Activated CD4-positive, alpha-beta T cell treated with anti-CD3 and anti-CD28 coated beads, Interleukin-10, Interleukin-2, amounts not matched to agents 100 ng/mL and 50 ng/mL, durations not matched to agents 16 hours and 8 hours (primary cell): ENCODE measurements at regions not wholly inside any gene's neighbourhood (a gene's known extent, or its start where the extent isn't known, plus 50 kb on each side); places are given as distances from the start of the nearest gene placed in this dataset.

ENCODE experiments used
- DNase-seq: peaks from one replicate; pipeline ENCODE4 v3.0.0-alpha.2; 2020

DNA sequence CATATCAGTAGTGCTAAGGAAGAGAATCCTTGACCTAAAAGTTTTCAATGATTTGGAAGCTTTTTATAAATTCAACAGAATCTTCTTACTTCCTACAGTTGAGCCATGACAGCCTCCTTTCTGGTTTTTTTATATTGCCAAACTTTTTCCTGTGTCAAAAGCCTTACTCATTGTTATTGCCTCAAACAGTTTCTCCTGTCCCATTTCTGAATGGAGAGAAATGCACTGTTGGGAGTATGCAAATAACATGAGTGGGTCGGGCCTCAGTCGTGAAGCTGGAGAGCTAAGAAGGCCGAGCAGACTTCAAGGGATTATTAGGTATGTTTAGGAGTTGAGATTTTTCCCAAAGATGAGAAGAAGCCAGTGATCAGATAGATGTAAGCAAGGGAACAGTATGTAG lies 766.4 kb upstream of the KLHL1 start:
- DNase-seq = no peak

DNA sequence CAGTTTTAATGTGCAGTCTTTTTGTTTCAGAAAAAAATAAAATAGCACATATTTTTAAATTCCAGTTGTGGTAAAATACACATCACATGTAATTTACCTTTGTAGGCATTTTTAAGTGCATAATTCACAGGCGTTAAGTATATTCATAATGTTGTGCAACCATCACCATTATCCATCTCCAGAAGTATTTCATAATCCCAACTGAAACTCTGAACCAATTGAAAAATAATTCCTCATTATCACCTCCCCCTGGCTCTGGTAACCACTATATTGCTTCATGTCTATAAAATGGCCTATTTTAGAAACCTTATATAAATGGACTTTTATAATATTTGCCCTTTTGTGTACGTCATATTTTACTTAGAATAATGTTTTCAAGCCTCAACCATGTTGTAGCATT lies 756.5 kb upstream of the KLHL1 start:
- no peak for DNase-seq

DNA sequence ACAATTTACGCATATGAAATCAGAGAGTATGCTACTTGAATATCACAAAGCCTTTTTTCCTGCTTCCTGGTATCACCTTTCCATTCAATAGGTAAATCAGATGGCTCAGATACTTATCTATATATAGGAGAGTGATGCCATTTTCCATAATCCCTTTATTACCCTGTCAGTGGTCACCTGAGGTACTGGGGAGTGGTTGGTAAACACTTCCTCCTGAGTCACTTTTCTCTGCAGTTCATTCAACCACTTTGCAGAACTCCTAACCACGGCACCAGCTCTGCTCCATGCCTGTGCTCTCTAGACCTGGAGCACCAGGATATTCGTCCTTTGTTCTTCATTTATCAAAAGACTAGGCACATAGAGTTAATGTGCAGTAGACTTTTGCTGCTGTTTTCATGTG lies 748.5 kb upstream of the KLHL1 start:
- no peak for DNase-seq

DNA sequence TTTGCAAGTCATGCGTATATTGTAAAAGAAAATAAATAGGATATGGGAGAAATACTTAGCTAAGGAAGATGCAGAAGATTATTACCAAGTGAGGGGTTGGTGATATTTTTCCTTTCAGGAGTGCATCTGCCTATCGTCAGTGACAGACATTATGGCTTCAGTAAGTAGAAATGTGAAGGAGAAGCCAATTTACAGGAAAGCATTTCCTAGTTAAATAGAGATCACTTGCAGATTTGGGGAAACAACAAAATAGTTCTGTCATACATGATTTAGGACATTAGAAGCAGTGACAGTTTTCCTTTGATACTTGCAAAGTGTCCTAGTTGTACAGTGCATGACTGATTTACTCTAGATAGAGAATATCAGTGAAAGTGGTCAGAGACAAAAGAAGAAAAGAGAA lies 747.8 kb upstream of the KLHL1 start:
- no peak for DNase-seq

DNA sequence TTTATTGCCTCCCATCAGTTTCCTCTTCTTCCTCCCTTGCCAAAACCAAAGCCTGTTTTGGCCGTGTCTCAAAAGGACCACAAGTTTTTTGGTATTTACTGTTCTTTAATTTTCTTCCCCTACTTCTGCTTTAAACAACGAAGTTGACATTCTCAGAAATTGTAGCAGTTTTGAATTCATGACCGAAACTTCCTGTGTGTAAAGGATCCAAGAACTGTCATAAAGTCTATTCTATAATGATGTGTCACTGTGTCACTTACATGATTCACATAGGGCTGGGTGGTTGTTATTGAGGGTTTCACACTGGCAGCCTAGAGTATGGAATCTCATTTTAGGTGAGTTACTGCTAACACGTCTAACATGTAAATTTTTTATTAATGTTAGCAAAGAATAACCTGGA lies 741.0 kb upstream of the KLHL1 start:
- DNase-seq = peak; percentile 31

DNA sequence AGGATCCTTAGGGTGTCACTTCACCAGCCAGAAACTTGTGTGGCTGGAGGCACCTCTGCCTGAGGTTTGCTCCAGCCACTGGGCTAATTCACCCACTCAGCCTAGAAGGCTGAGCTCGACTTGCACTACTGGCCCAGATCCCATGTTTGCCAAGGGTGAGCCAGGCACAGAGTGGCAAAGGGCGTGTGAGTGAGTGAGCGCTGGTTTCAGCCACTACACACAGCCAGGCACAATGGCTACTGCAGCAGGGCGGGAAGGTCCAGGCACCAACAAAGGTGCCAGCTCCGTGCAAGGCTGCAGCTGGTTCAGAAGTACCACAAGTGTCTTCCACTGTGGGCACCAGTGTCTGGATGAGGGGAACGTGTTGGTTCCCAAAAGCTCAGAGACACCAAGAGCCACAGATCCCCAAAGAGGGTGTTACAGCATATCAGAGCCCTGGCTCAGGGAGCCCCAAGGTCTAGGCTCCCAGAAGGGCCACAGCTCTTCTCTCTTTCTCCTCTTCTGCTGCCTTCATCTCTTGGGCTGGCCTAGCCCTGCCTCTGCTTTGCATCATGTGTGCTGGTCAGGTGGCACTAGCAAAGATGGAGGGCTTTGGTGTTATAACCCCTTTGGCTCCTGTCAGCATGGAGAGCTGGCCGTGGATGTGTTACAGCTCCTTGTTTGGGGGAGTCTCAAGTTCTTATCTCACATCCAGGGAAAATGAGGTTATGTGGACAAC lies 736.3 kb upstream of the KLHL1 start:
- no peak for DNase-seq

DNA sequence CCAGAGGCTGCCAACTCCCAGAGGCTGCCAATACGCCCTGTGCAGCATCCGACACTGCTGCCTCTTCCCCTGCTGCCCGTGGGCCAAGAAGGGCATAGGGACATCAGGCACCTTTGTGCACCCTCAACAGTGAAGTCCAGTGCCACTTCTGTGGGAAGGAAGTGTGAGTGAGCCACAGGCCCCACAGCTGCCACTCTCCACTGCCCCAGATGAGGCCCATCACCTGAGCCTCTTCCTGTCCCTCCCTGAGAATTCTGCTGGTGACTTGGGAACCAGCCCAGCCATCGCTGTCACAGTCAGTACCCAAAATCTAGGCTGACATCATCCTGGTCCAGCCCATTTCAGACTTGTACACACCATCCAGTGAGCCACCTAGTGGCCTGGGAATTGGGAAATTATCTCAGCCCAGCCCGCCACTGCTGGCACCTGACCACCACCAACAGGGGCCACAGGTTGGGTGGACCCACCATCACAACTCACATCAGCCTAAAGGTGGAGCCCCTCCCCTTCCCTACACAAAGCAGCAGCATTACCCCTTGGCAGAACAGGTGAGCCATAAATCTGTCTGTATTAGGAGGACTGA lies 733.9 kb upstream of the KLHL1 start:
- no peak for DNase-seq

DNA sequence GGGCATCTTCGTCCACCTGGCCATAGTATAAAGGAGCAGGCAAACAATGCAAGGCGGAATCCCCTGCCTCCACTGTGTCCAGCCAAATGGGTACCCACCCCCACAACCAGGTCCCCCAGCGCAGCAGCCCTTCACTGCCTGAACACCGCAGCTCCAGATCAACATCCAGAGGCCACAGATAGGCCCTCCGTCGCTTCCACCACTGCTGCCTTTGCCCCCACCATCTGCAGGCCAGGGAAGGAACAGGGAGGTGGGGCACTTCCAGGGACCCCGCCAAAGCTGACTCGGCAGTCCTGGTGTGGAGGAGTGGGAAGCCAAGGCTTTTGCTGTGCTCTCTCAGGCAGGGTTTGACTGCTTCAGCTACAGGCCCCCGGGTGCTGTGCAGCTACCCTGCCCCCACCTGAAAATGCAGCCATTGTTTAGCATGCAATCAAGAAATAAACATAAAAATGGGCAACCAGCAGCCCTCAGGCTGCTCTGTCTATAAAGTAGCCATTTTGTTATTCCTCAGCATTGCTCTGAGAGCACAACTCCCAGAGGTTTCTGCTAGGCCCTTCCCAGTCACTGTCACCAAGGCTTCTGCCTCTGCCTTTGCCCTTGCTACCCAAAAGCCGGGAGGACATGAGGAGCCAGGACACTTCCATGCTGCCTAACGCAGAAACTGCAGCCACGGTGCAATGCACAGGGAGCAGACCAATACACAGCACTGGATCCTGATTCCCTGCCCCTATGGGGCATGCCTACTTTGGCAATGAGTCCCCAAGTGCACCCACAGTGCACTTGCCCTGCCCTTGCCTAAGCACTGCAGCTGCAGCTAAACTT lies 733.2 kb upstream of the KLHL1 start:
- no peak for DNase-seq

DNA sequence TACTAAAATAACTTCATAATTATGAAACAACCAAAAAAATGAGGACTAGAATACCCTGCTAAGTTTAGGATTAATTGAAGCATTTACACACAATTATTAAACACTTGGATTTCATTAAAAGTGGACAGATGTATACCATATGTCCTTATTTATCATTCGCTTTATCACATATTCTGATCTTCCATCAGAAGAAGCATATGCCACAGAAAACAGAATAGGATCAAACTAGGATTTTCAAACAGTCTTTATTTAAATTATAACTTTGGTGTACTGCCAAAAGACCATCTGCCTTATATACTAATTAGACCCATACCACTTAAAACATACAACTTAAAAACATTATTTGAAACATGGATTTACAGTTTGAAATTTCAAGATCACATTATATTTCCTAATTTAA lies 727.1 kb upstream of the KLHL1 start:
- no peak for DNase-seq

DNA sequence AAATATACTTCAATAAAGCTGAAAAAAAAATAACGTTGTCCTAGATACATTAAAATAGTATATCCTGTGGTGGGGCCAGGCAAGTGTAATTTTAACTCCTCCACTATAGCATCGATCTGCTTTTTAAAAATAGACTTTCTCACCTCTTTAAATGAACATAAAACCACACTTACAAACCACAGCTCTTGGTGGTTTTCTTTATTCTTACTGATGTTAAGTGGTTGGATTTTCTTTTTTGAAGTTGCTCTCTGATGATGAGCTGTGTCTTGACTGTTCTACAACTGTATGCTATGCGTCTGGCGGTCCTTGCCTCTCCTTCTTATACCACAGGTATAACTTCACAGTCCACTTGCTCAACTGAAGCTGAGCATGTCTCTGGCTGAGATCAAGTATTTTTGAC lies 721.5 kb upstream of the KLHL1 start:
- no peak for DNase-seq

DNA sequence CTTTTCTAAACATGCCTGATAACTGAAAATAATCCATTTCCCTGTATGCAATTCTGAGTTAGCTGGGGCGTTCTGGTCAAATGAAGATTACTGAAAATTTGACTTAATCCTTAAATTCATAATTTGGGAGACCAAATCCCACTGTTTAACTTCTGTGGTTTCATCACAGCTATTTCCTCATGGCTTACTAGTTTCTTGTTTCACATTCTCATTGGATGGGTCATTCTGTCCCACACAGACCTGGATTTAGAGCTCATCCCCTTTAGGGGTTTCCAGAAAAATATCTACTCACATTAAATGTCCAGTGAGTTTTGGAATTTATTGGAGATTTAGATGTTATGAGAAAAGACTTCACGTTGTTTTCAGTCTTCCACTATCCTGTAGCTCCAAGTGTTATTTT lies 709.3 kb upstream of the KLHL1 start:
- no peak for DNase-seq

DNA sequence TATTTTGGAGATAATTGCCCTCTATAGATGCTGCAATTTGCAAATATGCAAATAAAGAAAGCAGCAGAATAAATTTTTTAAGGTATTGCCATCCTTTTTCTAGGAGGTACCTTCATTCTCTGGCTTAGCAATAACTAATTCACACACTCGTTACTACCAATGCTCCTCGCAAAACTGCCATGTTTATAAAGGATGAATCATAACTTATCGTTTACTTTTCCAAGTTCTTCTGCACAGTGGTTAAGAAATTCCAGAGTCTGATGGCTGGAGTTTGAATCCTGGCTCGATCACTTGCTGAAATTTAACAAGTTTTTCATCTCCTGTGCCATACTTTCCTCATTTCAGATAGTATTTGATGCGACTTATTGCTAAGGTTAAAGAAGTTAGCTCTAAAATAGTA lies 708.6 kb upstream of the KLHL1 start:
- DNase-seq = no peak

DNA sequence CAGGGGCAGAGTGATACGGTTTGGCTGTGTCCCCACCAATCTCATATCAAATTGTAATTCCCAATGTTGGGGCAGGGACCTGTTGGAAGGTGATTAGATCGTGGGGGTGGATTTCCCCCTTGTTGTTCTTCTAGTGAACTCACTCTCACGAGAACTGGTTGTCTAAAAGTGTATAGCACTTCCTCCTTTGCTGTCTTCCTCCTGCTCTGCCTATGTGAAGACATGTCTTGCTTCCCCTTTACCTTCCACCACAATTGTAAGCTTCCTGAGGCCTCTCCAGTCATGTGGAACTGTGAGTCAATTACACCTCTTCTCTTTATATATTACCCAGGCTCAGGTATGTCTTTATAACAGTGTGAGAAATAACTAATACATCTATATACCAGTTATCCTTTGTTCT lies 706.4 kb upstream of the KLHL1 start:
- DNase-seq = no peak

DNA sequence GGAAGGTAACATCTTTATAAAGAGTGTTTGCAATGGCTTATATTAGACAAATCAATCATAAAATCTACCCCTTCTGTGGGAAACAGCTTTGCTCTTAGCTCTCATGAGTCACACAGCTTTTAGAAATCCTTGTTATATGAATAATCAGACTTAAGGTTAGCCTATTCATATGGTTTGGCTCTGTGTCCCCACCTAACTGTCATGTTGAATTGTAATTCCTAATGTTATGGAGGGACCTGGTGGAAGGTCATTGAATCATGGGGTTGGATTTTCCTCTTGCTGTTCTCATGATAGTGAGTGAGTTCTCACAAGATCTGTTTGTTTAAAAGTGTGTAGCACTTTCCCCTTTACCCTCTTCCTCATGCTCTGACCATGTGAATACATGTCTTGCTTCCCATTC lies 704.2 kb upstream of the KLHL1 start:
- DNase-seq = no peak

DNA sequence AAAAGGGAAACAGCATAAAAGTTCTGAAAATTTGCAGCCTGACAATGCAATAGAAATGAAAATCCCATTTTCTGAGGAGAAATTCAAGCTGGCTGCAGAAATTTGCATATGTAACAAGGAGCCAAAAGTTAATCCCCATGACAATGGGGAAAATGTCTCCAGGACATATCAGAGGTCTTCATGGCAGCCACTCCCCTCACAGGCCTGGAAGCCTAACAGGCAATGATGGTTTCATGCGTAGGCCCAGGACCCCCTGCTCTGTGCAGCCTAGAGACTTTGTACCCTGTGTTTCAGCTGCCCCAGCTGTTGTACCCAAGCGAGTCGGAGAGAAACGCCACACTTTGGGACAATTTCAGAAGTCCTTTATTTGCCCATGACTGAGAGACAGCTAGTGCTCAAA lies 701.3 kb upstream of the KLHL1 start:
- no peak for DNase-seq

DNA sequence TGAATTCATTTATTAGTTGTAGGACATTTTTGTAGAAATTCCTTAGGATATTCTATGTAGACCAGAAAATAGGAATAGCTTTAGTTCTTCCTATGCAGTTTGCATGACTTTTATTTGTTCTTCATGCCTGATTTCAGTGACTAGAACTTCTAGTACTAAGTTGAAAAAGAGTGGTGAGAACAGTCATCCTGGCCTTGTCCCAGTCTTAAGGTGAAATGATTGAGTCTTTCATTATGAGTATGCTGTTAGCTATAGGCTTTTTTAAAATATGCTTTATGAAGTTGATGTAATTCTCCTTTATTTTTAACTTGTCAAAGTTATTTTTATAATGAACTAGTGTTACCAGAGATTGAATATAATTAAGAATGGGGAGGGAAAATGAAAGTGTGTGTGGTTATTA lies 690.1 kb upstream of the KLHL1 start:
- peak; percentile 11 for DNase-seq

DNA sequence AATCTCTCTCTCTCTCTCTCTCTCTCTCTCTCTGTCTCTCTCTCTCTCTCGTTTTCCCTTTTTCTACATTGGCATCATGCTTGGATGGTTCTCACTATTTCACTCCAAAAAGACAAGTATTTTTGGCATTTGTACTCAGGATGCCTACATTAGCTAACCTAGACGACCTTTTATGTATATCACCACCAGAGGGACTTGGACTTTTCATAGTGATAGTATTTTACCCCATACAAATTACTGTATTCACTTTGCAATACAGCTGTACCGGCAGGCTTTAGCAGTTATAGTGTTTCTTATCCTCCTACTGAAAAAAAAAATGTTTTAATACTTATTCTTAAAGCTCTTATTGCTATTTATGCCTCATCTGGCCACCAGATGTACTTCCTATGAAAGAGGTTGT lies 687.2 kb upstream of the KLHL1 start:
- DNase-seq = no peak

DNA sequence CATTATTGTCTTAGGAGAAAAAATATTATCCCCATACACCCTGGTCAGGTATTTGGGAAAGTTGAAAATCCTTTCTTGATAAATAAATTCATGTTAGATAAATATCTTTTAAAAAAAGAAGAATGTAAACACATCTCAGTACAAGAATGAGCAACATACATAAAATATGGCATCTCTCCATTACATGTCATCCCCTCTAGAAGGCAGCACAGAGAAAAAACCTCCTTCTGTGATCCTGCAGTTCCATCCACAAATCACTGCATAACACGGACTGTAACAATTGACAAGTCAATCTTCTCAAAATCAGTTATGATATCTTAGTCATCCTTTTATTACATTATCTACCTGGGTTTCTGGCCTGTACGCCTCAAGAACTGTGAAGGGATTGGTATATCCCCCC lies 683.9 kb upstream of the KLHL1 start:
- DNase-seq = no peak

DNA sequence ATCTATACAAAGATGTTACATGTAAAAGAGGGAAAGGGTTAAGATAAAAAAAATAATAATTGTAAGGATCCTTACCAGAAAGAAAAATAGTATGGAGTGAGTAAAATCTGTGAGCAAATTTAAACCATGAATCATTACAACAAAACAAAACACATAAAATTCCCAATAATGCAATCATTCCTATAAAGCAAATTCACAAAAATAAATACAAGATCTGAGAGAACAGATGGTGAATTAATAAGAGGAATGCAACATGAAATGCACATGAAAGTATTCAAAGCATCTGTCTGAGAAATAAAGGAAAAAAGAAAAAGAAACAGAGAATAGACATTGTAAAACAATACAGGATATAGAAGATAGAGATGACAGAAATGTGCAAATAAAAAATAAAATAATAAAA lies 681.5 kb upstream of the KLHL1 start:
- no peak for DNase-seq

DNA sequence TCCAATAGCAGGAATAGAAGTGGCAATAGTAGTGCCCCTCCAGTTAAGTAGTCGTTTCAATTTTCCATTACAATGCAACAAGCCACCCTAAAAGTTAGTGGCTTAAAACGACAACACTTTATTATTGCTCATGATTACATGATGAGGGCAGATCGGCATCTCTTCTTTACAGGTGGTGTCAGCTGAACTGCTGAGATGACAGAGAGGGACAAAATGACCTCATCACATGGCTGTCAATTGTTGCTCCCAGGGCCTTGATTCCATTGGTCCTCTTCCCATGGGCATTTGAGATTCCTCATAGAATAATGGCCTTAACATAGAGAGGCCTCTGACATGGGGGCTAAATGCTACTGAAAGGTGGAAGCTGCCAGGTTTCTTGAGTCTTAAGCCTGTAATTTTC lies 679.8 kb upstream of the KLHL1 start:
- no peak for DNase-seq

DNA sequence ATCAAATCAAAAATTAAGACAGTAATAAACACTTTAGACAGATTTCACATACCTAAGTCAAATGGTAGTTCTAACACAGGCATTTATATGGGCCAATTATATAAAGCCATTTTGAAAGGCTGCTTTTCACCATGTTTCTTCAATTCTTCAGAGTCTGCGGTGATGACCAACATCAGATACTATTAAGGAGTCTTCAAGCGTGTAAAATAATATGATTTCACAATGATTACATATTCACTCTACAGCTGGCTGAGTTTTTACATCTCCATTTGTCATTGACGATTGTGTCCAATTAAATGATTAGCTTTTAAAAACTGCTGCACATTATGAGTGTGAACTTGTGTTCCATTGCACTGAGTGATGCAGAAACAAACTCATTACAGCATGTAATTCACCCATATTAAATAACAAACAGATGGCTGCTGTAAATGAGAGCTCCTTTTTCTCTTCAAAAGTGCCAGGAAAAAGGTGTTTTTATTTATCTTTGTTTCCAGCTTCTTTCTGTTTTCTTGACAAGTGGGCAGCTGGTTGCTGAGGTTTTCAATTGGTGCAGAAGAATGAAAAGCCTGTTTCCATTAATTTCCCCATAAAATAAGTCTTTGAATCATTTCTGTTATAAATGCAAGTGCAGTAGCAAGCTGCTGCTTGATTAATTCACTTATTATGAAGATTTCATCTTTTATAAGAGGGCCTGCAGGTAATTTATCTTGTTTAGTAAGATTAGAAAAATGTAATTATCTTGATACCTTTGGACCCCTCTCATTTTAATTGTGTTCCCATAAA lies 676.1 kb upstream of the KLHL1 start:
- no peak for DNase-seq

DNA sequence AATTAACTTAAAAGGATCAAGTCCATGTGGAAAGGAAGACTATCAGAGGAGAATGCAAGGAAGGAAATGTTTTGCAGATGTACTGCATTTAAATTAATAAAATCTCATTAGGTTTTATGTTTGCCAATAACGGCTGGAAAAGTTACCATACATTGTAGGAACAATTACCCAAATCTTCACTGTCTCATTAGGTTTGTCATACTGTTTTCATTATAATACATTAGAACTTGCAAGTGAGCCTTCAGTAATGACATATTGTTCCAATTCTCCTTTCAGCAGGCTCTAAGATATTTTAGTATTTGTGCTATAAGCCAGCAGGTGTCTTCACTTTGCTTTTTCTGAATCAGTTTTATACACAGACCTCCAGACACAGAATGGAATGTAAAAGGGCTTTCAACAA lies 661.6 kb upstream of the KLHL1 start:
- no peak for DNase-seq

DNA sequence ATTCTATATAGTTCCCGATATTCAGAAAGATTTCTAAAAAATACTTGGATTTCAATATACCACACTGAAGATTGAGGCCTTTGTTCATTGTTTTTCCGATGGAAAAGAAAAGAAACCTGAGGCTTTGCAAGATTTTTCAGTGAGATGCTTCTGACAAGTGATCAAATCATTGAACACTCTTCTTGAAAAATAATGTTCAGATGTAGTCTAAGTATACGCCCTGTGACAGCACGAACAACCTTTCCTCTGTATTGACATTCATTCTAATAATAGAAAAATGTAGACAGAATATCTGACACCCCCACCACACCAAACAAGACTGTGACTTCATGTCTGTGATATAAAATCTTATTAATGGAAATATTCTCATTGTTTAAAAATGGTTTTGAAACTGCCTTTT lies 650.7 kb upstream of the KLHL1 start:
- DNase-seq = no peak

DNA sequence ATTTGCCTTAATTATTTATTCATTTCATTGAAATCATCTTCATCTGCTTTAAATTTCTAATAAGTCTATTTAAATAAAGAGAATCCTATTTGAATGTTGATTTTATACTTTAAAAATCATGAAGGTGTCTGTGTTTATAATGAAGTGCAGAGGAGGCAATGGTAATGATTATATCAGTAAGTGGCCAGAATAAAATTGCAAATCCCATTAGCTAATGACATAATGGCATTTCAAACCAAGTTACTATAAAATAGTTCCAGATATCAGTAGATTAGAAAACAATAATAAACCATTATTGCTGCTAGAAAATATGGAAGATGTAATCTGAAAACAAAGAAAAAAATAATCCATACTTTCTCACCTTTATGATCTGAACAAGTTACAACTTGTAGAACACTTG lies 647.8 kb upstream of the KLHL1 start:
- no peak for DNase-seq
